B cell (primary cell): ENCODE measurements at regions not wholly inside any gene's neighbourhood (a gene's known extent, or its start where the extent isn't known, plus 50 kb on each side); places are given as distances from the start of the nearest gene placed in this dataset.

ENCODE experiments used
- ATAC-seq: fragments of 200-7000 bp; cut with Tn5 transposase; one replicate; pipeline ENCODE4 v1.10.0; 2021; ENCODE audit warnings: low read depth, mild to moderate bottlenecking, moderate number of reproducible peaks, moderate library complexity
- CTCF ChIA-PET: fragments of 350-600 bp; sonication (Branson Sonifier 250); formaldehyde crosslinking; loops from one replicate; lab custom pipeline; 2021; ENCODE audit warnings: antibody characterized with exemption, inconsistent platforms; lab: Charles Lee
- POLR2A ChIA-PET: fragments of 350-600 bp; sonication (Branson Sonifier 250); formaldehyde crosslinking; loops from one replicate; lab custom pipeline; 2021; ENCODE audit warnings: antibody characterized with exemption; lab: Charles Lee
- DNase-seq: peaks from one replicate; pipeline ENCODE4 v3.0.0; 2013
- H2AFZ ChIP-seq: 2 replicates; pipeline ENCODE4 v1.6.1; 2012; ENCODE audit warnings: mild to moderate bottlenecking, low read depth, low read length; ENCODE audit not compliant: insufficient read depth, poor library complexity, severe bottlenecking
- H3K27ac ChIP-seq, 2 donors: 1 replicate in 1 of 2; 2 replicates in 1 of 2; pipeline ENCODE4 v1.5.1; 2012 to 2013; ENCODE audit warnings: low read length in 2 of 2, mild to moderate bottlenecking in 2 of 2, moderate library complexity in 1 of 2
- H3K27me3 ChIP-seq, 4 experiments: fragments of 200-600 bp in 1 of 4; sonication (generic) in 1 of 4; replicated peaks in 1 of 4; 1 replicate in 2 of 4; 2 replicates in 2 of 4; pipeline versions ENCODE4 v1.6.1 to v1.7.0; 2013 to 2016; ENCODE audit warnings: low read length in 3 of 4, mild to moderate bottlenecking in 2 of 4, mixed read lengths in 1 of 4, moderate library complexity in 1 of 4; ENCODE audit not compliant: insufficient read depth in 4 of 4, control insufficient read depth in 3 of 4; ENCODE audit errors: control extremely low read depth in 1 of 4
- H3K36me3 ChIP-seq, 2 experiments: replicated peaks in 1 of 2; 1 replicate in 1 of 2; 2 replicates in 1 of 2; pipeline versions ENCODE4 v1.6.1 to v1.7.1; 2013; ENCODE audit warnings: low read length in 1 of 2; ENCODE audit not compliant: insufficient read depth in 2 of 2, control insufficient read depth in 1 of 2; ENCODE audit errors: control extremely low read depth in 1 of 2, extremely low read depth in 1 of 2
- H3K4me1 ChIP-seq, 2 donors: fragments of 200-600 bp in 1 of 2; sonication (generic) in 1 of 2; 1 replicate in 1 of 2; 2 replicates in 1 of 2; pipeline versions ENCODE4 v1.5.1 to v1.6.1; 2013 to 2017; ENCODE audit warnings: low read length in 2 of 2; ENCODE audit not compliant: control insufficient read depth in 2 of 2, insufficient read depth in 2 of 2
- H3K4me2 ChIP-seq: replicated peaks from 2 replicates; pipeline ENCODE3; 2012; ENCODE audit warnings: mild to moderate bottlenecking, low read depth, low read length; ENCODE audit not compliant: poor library complexity, severe bottlenecking
- H3K4me3 ChIP-seq, 5 experiments: fragments of 200-600 bp in 1 of 5; sonication (generic) in 1 of 5; 1 replicate in 3 of 5; 2 replicates in 2 of 5; pipeline versions ENCODE4 v1.5.1 to v1.7.0; 2011 to 2016; ENCODE audit warnings: low read length in 4 of 5, mild to moderate bottlenecking in 4 of 5, low read depth in 2 of 5, control low read depth in 1 of 5, moderate library complexity in 1 of 5; ENCODE audit not compliant: insufficient read depth in 1 of 5; ENCODE audit errors: control extremely low read depth in 1 of 5, extremely low read depth in 1 of 5
- H3K79me2 ChIP-seq: fragments of 200-600 bp; sonication (generic); one replicate; pipeline ENCODE4 v1.6.0; 2016; ENCODE audit warnings: low read length; ENCODE audit not compliant: control insufficient read depth, insufficient read depth
- H3K9ac ChIP-seq: fragments of 200-600 bp; sonication (generic); 2 replicates; pipeline ENCODE4 v1.6.1; 2017; ENCODE audit warnings: mild to moderate bottlenecking, low read length, moderate library complexity
- H3K9me3 ChIP-seq, 3 donors: one replicate each; pipeline versions ENCODE4 v1.6.1 to v1.7.1; 2013; ENCODE audit warnings: low read length in 2 of 3; ENCODE audit not compliant: control insufficient read depth in 2 of 3, insufficient read depth in 1 of 3; ENCODE audit errors: control extremely low read depth in 1 of 3
- H4K20me1 ChIP-seq: 2 replicates; pipeline ENCODE4 v1.6.0; 2012; ENCODE audit warnings: mild to moderate bottlenecking, low read length; ENCODE audit not compliant: insufficient read depth, control insufficient read depth, poor library complexity, severe bottlenecking
- H3K27ac Mint-ChIP-seq: one replicate; pipeline ENCODE4 v1.8.0; 2021; ENCODE audit warnings: mixed read lengths
- H3K27me3 Mint-ChIP-seq: one replicate; pipeline ENCODE4 v1.8.0; 2021; ENCODE audit warnings: mixed read lengths
- H3K4me1 Mint-ChIP-seq: one replicate; pipeline ENCODE4 v1.8.0; 2021; ENCODE audit warnings: mixed read lengths
- H3K4me3 Mint-ChIP-seq: one replicate; pipeline ENCODE4 v1.8.0; 2021; ENCODE audit warnings: mixed read lengths
- H3K9me3 Mint-ChIP-seq: one replicate; pipeline ENCODE4 v1.8.0; 2022; ENCODE audit warnings: mixed read lengths; ENCODE audit not compliant: insufficient read depth
- CTCF ChIP-seq: fragments of 200-600 bp; IDR thresholded peaks from one replicate; pipeline ENCODE4 v1.8.0; 2022; ENCODE audit warnings: antibody characterized with exemption, mild to moderate bottlenecking
- EZH2 ChIP-seq: IDR thresholded peaks from 2 replicates; pipeline ENCODE4 v1.6.1; 2012; ENCODE audit warnings: borderline replicate concordance, low read depth, mild to moderate bottlenecking, moderate library complexity, low read length; ENCODE audit not compliant: insufficient read depth, poor library complexity, severe bottlenecking
- WGBS: methylation state at CpG from one replicate; pipeline ENCODE4 v1.1.5; 2013; ENCODE audit warnings: missing lambda C conversion rate; ENCODE audit not compliant: insufficient coverage; 5-methylcytosine and 5-hydroxymethylcytosine counted together
- intact Hi-C: fragments of 100-400 bp; cut with micrococcal nuclease; formaldehyde crosslinking; loops from one replicate; pipeline ENCODE4 v1.10.0; 2022

- H3K27me3 Mint-ChIP-seq = no peaks in the 10 kb centered on the region
- no peak for TF ChIP-seq CTCF
- TF ChIP-seq EZH2 = no peak
- Histone ChIP-seq H3K4me1 (no peaks in the 10 kb centered on the region), H3K79me2 (no peaks in the 10 kb centered on the region), H3K9me3 (no peaks in the 10 kb centered on the region), H3K4me3 (no peak overlapping the region), H4K20me1 (no peaks in the 10 kb centered on the region), H3K36me3 (no peaks in the 10 kb centered on the region), H3K4me2 (no peak overlapping the region), H2AFZ (no peak overlapping the region), H3K27me3 (no peaks in the 10 kb centered on the region), H3K27ac (no peak overlapping the region), H3K9ac (no peak overlapping the region)
- peaks cover 3% of the 10 kb centered on the region for H3K9me3 Mint-ChIP-seq
- no peaks in the 10 kb centered on the region for H3K4me1 Mint-ChIP-seq
- no peak overlapping the region for H3K4me3 Mint-ChIP-seq
- POLR2A ChIA-PET = no interaction called here
- H3K27ac Mint-ChIP-seq = no peak overlapping the region
- CTCF ChIA-PET = no interaction called here
- DNase-seq (no peak), ATAC-seq (no peak)
- WGBS = no CpG with 5 or more reads among the region's 1 CpG
- intact Hi-C loops = no loop called here
These were observed 537.1 kb upstream of the LRRC4C start for GRCh38 chr11:41996533-41996932.

DNA sequence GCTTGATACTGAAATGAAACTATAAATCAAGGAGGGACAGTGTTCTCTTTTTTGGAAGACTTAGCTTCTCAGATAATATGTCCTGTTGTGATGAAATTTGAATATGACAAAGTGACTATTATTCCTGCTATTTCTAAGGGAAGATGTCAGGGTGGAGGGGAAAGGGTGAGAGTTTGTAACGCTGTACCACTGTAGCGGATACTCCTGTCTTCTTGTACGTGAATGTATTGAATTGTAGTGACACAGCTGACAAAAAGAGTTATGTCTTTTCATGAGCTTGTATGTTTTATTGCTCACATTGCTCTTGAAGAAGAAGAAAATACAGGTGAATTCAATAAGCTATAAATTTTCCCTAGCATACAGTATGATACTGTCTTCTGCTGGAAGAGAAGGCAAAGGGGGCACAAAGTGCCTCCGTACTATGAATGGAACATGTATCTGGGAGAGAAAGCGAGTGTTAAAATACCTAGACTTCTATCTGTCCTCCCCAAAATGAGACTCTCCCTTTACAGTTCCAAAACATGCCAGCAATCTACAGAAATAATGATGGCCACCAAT, 538.5 kb upstream of the LRRC4C start:
- ChIA-PET POLR2A (no interaction called here), CTCF (no interaction called here)
- DNase-seq (no peak), ATAC-seq (no peak)
- H4K20me1 ChIP-seq = no peaks in the 10 kb centered on the region
- no peak for TF ChIP-seq EZH2
- TF ChIP-seq CTCF = no peak
- H3K9me3 ChIP-seq = no peaks in the 10 kb centered on the region
- no peaks in the 10 kb centered on the region for H3K27me3 ChIP-seq
- H3K9ac ChIP-seq = no peak overlapping the region
- Mint-ChIP-seq H3K4me3 (no peak overlapping the region), H3K27me3 (no peaks in the 10 kb centered on the region), H3K27ac (no peak overlapping the region), H3K4me1 (no peaks in the 10 kb centered on the region), H3K9me3 (peaks cover 3% of the 10 kb centered on the region)
- intact Hi-C loops = no loop called here
- H3K4me3 ChIP-seq = no peak overlapping the region
- no peak overlapping the region for H2AFZ ChIP-seq
- H3K4me2 ChIP-seq = no peak overlapping the region
- 100% methylated on average over 3 of the region's 5 CpGs for WGBS
- H3K79me2 ChIP-seq = no peaks in the 10 kb centered on the region
- H3K4me1 ChIP-seq = no peaks in the 10 kb centered on the region
- H3K36me3 ChIP-seq = no peaks in the 10 kb centered on the region
- no peak overlapping the region for H3K27ac ChIP-seq
